H1 (cell line): ENCODE measurements at regions not wholly inside any gene's neighbourhood (a gene's known extent, or its start where the extent isn't known, plus 50 kb on each side); places are given as distances from the start of the nearest gene placed in this dataset.

Source experiments
- CTCF ChIA-PET: fragments of 300-600 bp; sonication (Branson Sonifier 250); formaldehyde crosslinking; loops from one replicate; lab custom pipeline; 2021; ENCODE audit not compliant: partially characterized antibody; lab: Charles Lee
- POLR2A ChIA-PET: fragments of 300-600 bp; sonication (Branson Sonifier 250); formaldehyde crosslinking; loops from one replicate; lab custom pipeline; 2021; ENCODE audit warnings: inconsistent platforms; ENCODE audit not compliant: partially characterized antibody; lab: Charles Lee
- DNase-seq, 2 experiments: peaks; one replicate each; pipeline versions ENCODE4 v3.0.0 to v3.0.0-alpha.2; 2010 to 2022; ENCODE audit warnings: low spot score in 2 of 2, low read depth in 1 of 2, mixed read lengths in 1 of 2
- FAIRE-seq: peaks from 2 replicates; lab custom pipeline; 2011; peaks lifted over from hg19 to GRCh38; lab: Jason Lieb, UNC
- H2AFZ ChIP-seq: 2 replicates; pipeline ENCODE4 v1.8.1; 2012; ENCODE audit warnings: low read length, inconsistent platforms
- H2AK5ac ChIP-seq: 2 replicates; pipeline ENCODE4 v1.6.1; 2013; ENCODE audit warnings: low read depth, low read length
- H2BK120ac ChIP-seq: replicated peaks from 2 replicates; pipeline ENCODE3; 2013; ENCODE audit warnings: low read depth, low read length, inconsistent platforms
- H2BK12ac ChIP-seq: 2 replicates; pipeline ENCODE4 v1.6.1; 2013; ENCODE audit warnings: low read depth, low read length
- H2BK15ac ChIP-seq: 2 replicates; pipeline ENCODE4 v1.6.1; 2013; ENCODE audit warnings: low read length
- H2BK20ac ChIP-seq: 2 replicates; pipeline ENCODE4 v1.6.1; 2013; ENCODE audit warnings: low read length
- H2BK5ac ChIP-seq: 2 replicates; pipeline ENCODE4 v1.6.1; 2013; ENCODE audit warnings: low read depth, low read length
- H3K14ac ChIP-seq: 2 replicates; pipeline ENCODE4 v1.6.1; 2013; ENCODE audit warnings: inconsistent platforms; ENCODE audit not compliant: insufficient read length
- H3K18ac ChIP-seq: 2 replicates; pipeline ENCODE4 v1.6.1; 2013; ENCODE audit warnings: low read length; ENCODE audit errors: extremely low read depth
- H3K23ac ChIP-seq: 2 replicates; pipeline ENCODE4 v1.6.1; 2013; ENCODE audit warnings: inconsistent platforms; ENCODE audit not compliant: insufficient read length
- H3K23me2 ChIP-seq: 2 replicates; pipeline ENCODE4 v1.6.1; 2013; ENCODE audit warnings: low read depth, low read length
- H3K27ac ChIP-seq: 2 replicates; pipeline ENCODE4 v1.6.1; 2011; ENCODE audit warnings: low read depth, low read length, inconsistent platforms
- H3K27me3 ChIP-seq, 4 experiments: replicated peaks in 1 of 4; 1 replicate in 1 of 4; 2 replicates in 3 of 4; pipeline versions ENCODE4 v1.6.1 to v1.8.1; 2011 to 2013; ENCODE audit warnings: low read length in 3 of 4, mild to moderate bottlenecking in 3 of 4, inconsistent platforms in 2 of 4, mixed read lengths in 2 of 4, moderate library complexity in 1 of 4; ENCODE audit not compliant: control insufficient read depth in 3 of 4, insufficient read depth in 3 of 4; ENCODE audit errors: extremely low read depth in 1 of 4
- H3K36me3 ChIP-seq, 4 experiments: 2 replicates each; pipeline versions ENCODE4 v1.6.1 to v1.8.1; 2011 to 2013; ENCODE audit warnings: mild to moderate bottlenecking in 4 of 4, low read length in 3 of 4, moderate library complexity in 2 of 4, control low read depth in 1 of 4, inconsistent platforms in 1 of 4; ENCODE audit not compliant: insufficient read depth in 4 of 4, control insufficient read depth in 2 of 4
- H3K4ac ChIP-seq: replicated peaks from 2 replicates; pipeline ENCODE3; 2013; ENCODE audit warnings: low read length, low read depth, mixed read lengths, inconsistent platforms; ENCODE audit not compliant: insufficient read length
- H3K4me1 ChIP-seq, 4 experiments: replicated peaks in 1 of 4; 1 replicate in 1 of 4; 2 replicates in 3 of 4; pipeline versions ENCODE4 v1.6.1 to v1.8.1; 2011 to 2013; ENCODE audit warnings: low read length in 3 of 4, inconsistent platforms in 2 of 4, mixed read lengths in 1 of 4; ENCODE audit not compliant: insufficient read depth in 4 of 4, control insufficient read depth in 3 of 4
- H3K4me2 ChIP-seq, 2 experiments: 2 replicates each; pipeline versions ENCODE4 v1.6.1 to v1.8.1; 2011 to 2013; ENCODE audit warnings: low read depth in 2 of 2, low read length in 2 of 2, control low read depth in 1 of 2, inconsistent platforms in 1 of 2, mild to moderate bottlenecking in 1 of 2; ENCODE audit not compliant: insufficient read depth in 1 of 2
- H3K4me3 ChIP-seq, 4 experiments: fragments of 200-600, 300-600 bp in 1 of 4; sonication (generic), shearing (Covaris generic), sonication (Bioruptor Twin) in 1 of 4; 2 replicates each; pipeline versions ENCODE4 v1.5.1 to v1.8.1; 2011 to 2016; ENCODE audit warnings: low read length in 4 of 4, low read depth in 3 of 4, control low read depth in 2 of 4, inconsistent platforms in 2 of 4, mild to moderate bottlenecking in 2 of 4, mixed read lengths in 1 of 4, moderate library complexity in 1 of 4; ENCODE audit not compliant: insufficient read depth in 2 of 4; ENCODE audit errors: extremely low read depth in 1 of 4
- H3K56ac ChIP-seq: replicated peaks from 2 replicates; pipeline ENCODE3; 2013; ENCODE audit warnings: low read depth, mild to moderate bottlenecking, mixed read lengths, low read length, inconsistent platforms; ENCODE audit not compliant: insufficient read length
- H3K79me1 ChIP-seq: 2 replicates; pipeline ENCODE4 v1.6.1; 2013; ENCODE audit warnings: low read depth, low read length, control low read depth
- H3K79me2 ChIP-seq, 2 experiments: 2 replicates each; pipeline versions ENCODE4 v1.6.1 to v1.8.1; 2012 to 2013; ENCODE audit warnings: low read length in 2 of 2, mild to moderate bottlenecking in 2 of 2, inconsistent platforms in 1 of 2; ENCODE audit not compliant: insufficient read depth in 2 of 2, control insufficient read depth in 1 of 2
- H3K9ac ChIP-seq, 4 experiments: replicated peaks in 1 of 4; 1 replicate in 1 of 4; 2 replicates in 3 of 4; pipeline versions ENCODE4 v1.6.1 to v1.8.1; 2011 to 2013; ENCODE audit warnings: low read depth in 3 of 4, low read length in 3 of 4, control low read depth in 2 of 4, mild to moderate bottlenecking in 2 of 4, moderate library complexity in 2 of 4, inconsistent platforms in 1 of 4; ENCODE audit errors: extremely low read depth in 1 of 4
- H3K9me3 ChIP-seq, 2 experiments: 2 replicates each; pipeline versions ENCODE4 v1.6.1 to v1.8.1; 2012 to 2013; ENCODE audit warnings: mild to moderate bottlenecking in 2 of 2, moderate library complexity in 2 of 2, control low read depth in 1 of 2, inconsistent platforms in 1 of 2, low read depth in 1 of 2, low read length in 1 of 2, mixed read lengths in 1 of 2; ENCODE audit not compliant: insufficient read depth in 2 of 2
- H4K20me1 ChIP-seq, 2 experiments: replicated peaks in 1 of 2; 2 replicates each; pipeline versions ENCODE3 to v1.8.1; 2011 to 2013; ENCODE audit warnings: inconsistent platforms in 2 of 2, low read length in 2 of 2, mild to moderate bottlenecking in 1 of 2; ENCODE audit not compliant: insufficient read depth in 2 of 2, control insufficient read depth in 1 of 2
- H4K5ac ChIP-seq: 2 replicates; pipeline ENCODE4 v1.6.1; 2013; ENCODE audit warnings: low read length, low read depth, mixed read lengths, inconsistent platforms; ENCODE audit not compliant: insufficient read length
- H4K8ac ChIP-seq: 2 replicates; pipeline ENCODE4 v1.8.0; 2013; ENCODE audit warnings: mild to moderate bottlenecking, moderate library complexity, low read length, inconsistent platforms; ENCODE audit not compliant: insufficient read depth; ENCODE audit errors: extremely low read depth
- H4K91ac ChIP-seq: replicated peaks from 2 replicates; pipeline ENCODE3; 2013; ENCODE audit warnings: low read length, mixed read lengths, inconsistent platforms; ENCODE audit not compliant: insufficient read length
- CBX5 ChIP-seq: fragments of 300-800, 300-1000 bp; sonication (generic); IDR thresholded peaks from 2 replicates; pipeline ENCODE4 v1.7.1; 2016; ENCODE audit warnings: antibody characterized with exemption, low read length, low read depth
- POLR2A ChIP-seq, 2 experiments: IDR thresholded peaks; 1 replicate in 1 of 2; 2 replicates in 1 of 2; pipeline ENCODE4 v1.6.1; 2011; ENCODE audit warnings: low read depth in 2 of 2, low read length in 2 of 2, mild to moderate bottlenecking in 2 of 2; ENCODE audit errors: control extremely low read depth in 1 of 2
- RBBP5 ChIP-seq: IDR thresholded peaks from 2 replicates; pipeline ENCODE4 v1.7.1; 2012; ENCODE audit warnings: low read depth, mild to moderate bottlenecking, inconsistent platforms, low read length, moderate library complexity, borderline replicate concordance
- SP1 ChIP-seq: IDR thresholded peaks from 2 replicates; pipeline ENCODE4 v1.6.1; 2011; ENCODE audit warnings: low read depth, low read length
- SP4 ChIP-seq: IDR thresholded peaks from 2 replicates; pipeline ENCODE4 v1.6.1; 2012; ENCODE audit warnings: low read length, inconsistent platforms
- ZNF274 ChIP-seq: IDR thresholded peaks from 2 replicates; pipeline ENCODE4 v1.7.0; 2012; ENCODE audit warnings: low read length, borderline replicate concordance; ENCODE audit errors: extremely low read depth
- WGBS, 2 experiments: shearing (Covaris generic) in 1 of 2; methylation state at CpG; one replicate each; pipeline versions ENCODE4 v1.1.6 to v1.1.7; 2013 to 2015; ENCODE audit warnings: low lambda C conversion rate in 2 of 2, mixed read lengths in 2 of 2, inconsistent platforms in 1 of 2, low coverage in 1 of 2, missing lambda C conversion rate in 1 of 2; ENCODE audit not compliant: insufficient replicate concordance in 2 of 2, insufficient coverage in 1 of 2, insufficient read length in 1 of 2; ENCODE audit errors: extremely low coverage in 1 of 2, missing lambda C conversion rate in 1 of 2; 5-methylcytosine and 5-hydroxymethylcytosine counted together

DNA sequence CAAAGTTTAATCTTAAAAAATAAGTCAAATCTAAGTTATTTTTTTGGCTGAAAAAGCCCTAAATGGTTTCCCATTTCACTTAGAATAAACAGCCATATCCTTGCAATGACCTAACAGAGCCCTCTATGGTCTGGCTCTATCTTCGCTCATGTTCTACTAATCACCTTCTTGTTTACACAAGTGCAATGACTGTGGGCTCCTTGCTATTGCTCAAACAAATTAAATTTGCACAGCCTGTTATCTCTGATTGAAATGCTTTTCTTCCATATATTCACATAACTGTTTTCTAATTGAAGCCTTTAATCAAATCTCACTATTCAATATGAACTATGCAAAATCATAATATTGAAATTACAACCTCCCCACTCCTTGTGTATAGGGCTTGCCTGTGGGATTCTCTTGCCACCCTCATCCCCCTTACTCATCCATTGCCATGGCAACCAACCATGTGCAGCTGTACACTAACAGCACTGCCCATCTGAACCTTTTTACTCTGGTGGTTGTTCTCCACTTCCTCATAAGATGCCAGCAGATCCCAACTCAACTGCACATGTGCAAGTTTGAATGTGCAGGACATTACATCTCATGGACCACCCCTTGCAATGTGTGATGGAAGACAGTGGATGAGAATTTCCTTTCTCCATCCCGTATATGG lies 1083.2 kb downstream of the SOCS6 start:
- CTCF ChIA-PET, result no interaction called here
- FAIRE-seq, result no peak

More for the DNA sequence above, 1083.2 kb downstream of the SOCS6 start:
- H3K4me2 ChIP-seq, result no peak overlapping the region
- no peaks in the 10 kb centered on the region for H4K20me1 ChIP-seq
- no peak overlapping the region for H2AK5ac ChIP-seq
- H3K79me2 ChIP-seq, result no peaks in the 10 kb centered on the region
- no peak overlapping the region for H2BK20ac ChIP-seq
- H3K4ac ChIP-seq, result no peak overlapping the region
- no peak overlapping the region for H4K5ac ChIP-seq
- no peak overlapping the region for H2BK120ac ChIP-seq
- no peak overlapping the region for H4K91ac ChIP-seq
- H3K9me3 ChIP-seq, result peaks cover 71 to 75% of the 10 kb centered on the region in 2 experiments
- WGBS, 2 experiments, result 87% methylated on average over 2 of the region's 2 CpGs; no CpG with 5 or more reads in 1 of the 2 experiments
- H3K18ac ChIP-seq, result no peak overlapping the region
- H4K8ac ChIP-seq, result no peak overlapping the region
- no peak overlapping the region for H3K56ac ChIP-seq
- H3K23me2 ChIP-seq, result no peaks in the 10 kb centered on the region
- H2BK15ac ChIP-seq, result no peak overlapping the region
- no peaks in the 10 kb centered on the region for H3K4me1 ChIP-seq
- H3K36me3 ChIP-seq, result no peaks in the 10 kb centered on the region
- POLR2A ChIA-PET, result no interaction called here
- no peaks in the 10 kb centered on the region; a peak in 1 of 7 replicates for H3K27me3 ChIP-seq
- no peak overlapping the region for H3K23ac ChIP-seq
- no peak overlapping the region for H2AFZ ChIP-seq
- H3K79me1 ChIP-seq, result no peaks in the 10 kb centered on the region
- no peak overlapping the region for H2BK12ac ChIP-seq
- H3K9ac ChIP-seq, result no peak overlapping the region
- no peak for TF ChIP-seq ZNF274
- no peak for TF ChIP-seq SP4
- TF ChIP-seq POLR2A (IDR thresholded peaks at IDR 0.05; ENCODE audit: control extremely low read depth in 1 of 2, low read depth in 2 of 2, low read length in 2 of 2), result no peak
- TF ChIP-seq RBBP5, result no peak
- no peak for TF ChIP-seq CBX5
- no peak for TF ChIP-seq SP1
- H3K14ac ChIP-seq, result no peak overlapping the region
- no peak overlapping the region for H2BK5ac ChIP-seq
- H3K4me3 ChIP-seq, result no peak overlapping the region
- DNase-seq, result no peak
- H3K27ac ChIP-seq, result no peak overlapping the region
